Effector CD4-positive, alpha-beta T cell (primary cell): ENCODE measurements at regions not wholly inside any gene's neighbourhood (a gene's known extent, or its start where the extent isn't known, plus 50 kb on each side); places are given as distances from the start of the nearest gene placed in this dataset.
A peak's percentile ranks its signal among the peaks of the same experiment; 100 is the strongest.

ENCODE experiments used
- DNase-seq: peaks from one replicate; pipeline ENCODE4 v3.0.0-alpha.2; 2020

GRCh38 chr21:31564439-31564838, 95.1 kb upstream of the SOD1 start:
- DNase-seq, result no peak

GRCh38 chr21:31560479-31560878, 99.0 kb upstream of the SOD1 start:
- no peak for DNase-seq

GRCh38 chr21:31559368-31560119, 99.9 kb upstream of the SOD1 start:
- DNase-seq, result peak; percentile 88

GRCh38 chr21:31558962-31559367, 100.5 kb upstream of the SOD1 start:
- DNase-seq, result peak; percentile 84

GRCh38 chr21:31558189-31558961, 101.1 kb upstream of the SOD1 start:
- peak; percentile 16 for DNase-seq

- no peak for DNase-seq
Measured at GRCh38 chr21:31557421-31558188, 101.9 kb upstream of the SOD1 start.

GRCh38 chr21:31556662-31557061, 102.8 kb upstream of the SOD1 start:
- DNase-seq, result no peak

GRCh38 chr21:31555741-31556191, 103.7 kb upstream of the SOD1 start:
- DNase-seq, result no peak

- no peak for DNase-seq
Measured at GRCh38 chr21:31554511-31555022, 104.9 kb upstream of the SOD1 start.

- no peak for DNase-seq
Measured at GRCh38 chr21:31553926-31554325, 105.6 kb upstream of the SOD1 start.

- DNase-seq, result no peak
Measured at GRCh38 chr21:31553461-31553860, 106.0 kb upstream of the SOD1 start.

- no peak for DNase-seq
Measured at GRCh38 chr21:31552826-31553225, 106.7 kb upstream of the SOD1 start.

- DNase-seq, result no peak
Measured at GRCh38 chr21:31550070-31550469, 109.4 kb upstream of the SOD1 start.

GRCh38 chr21:31548688-31549087, 110.8 kb upstream of the SOD1 start:
- no peak for DNase-seq

GRCh38 chr21:31546443-31547170, 112.9 kb upstream of the SOD1 start:
- no peak for DNase-seq

GRCh38 chr21:31545036-31545435, 114.5 kb upstream of the SOD1 start:
- DNase-seq, result no peak

GRCh38 chr21:31543191-31543590, 116.3 kb upstream of the SOD1 start:
- no peak for DNase-seq

GRCh38 chr21:31538816-31539215, 120.7 kb upstream of the SOD1 start:
- no peak for DNase-seq

GRCh38 chr21:31537872-31538576, 121.5 kb upstream of the SOD1 start:
- no peak for DNase-seq

- DNase-seq, result no peak
Measured at GRCh38 chr21:31536138-31536537, 123.4 kb upstream of the SOD1 start.

GRCh38 chr21:31531967-31532366, 127.5 kb upstream of the SOD1 start:
- DNase-seq, result no peak
